Bronchial epithelial cell (primary cell): ENCODE measurements at regions not wholly inside any gene's neighbourhood (a gene's known extent, or its start where the extent isn't known, plus 50 kb on each side); places are given as distances from the start of the nearest gene placed in this dataset.
"Not testable (repeated sequence)": the region's sequence is repeated elsewhere in the genome, so short reads cannot be mapped to it uniquely, and the experiment has no call there.

Source experiments
- DNase-seq: peaks from one replicate; pipeline ENCODE4 v3.0.0-alpha.2; 2010; ENCODE audit warnings: low read depth
- FAIRE-seq: peaks from 2 replicates; lab custom pipeline; 2011; peaks lifted over from hg19 to GRCh38; lab: Jason Lieb, UNC
- H3K27me3 ChIP-seq: 2 replicates; pipeline ENCODE4 v1.5.1; 2011; ENCODE audit warnings: low read length; ENCODE audit not compliant: control insufficient read depth, insufficient read depth
- H3K36me3 ChIP-seq: 2 replicates; pipeline ENCODE4 v1.5.1; 2011; ENCODE audit warnings: low read length; ENCODE audit not compliant: control insufficient read depth, insufficient read depth
- H3K4me3 ChIP-seq: 2 replicates; pipeline ENCODE4 v1.5.1; 2011; ENCODE audit warnings: mild to moderate bottlenecking, low read depth, low read length, control low read depth
- CTCF ChIP-seq: IDR thresholded peaks from 2 replicates; pipeline ENCODE4 v1.5.1; 2011; ENCODE audit warnings: mild to moderate bottlenecking, moderate library complexity, low read length, control low read depth, inconsistent platforms; ENCODE audit not compliant: insufficient read depth, severe bottlenecking

GRCh38 chr2:195560209-195560895, 96.7 kb upstream of the SLC39A10 start:
- no peaks in the 10 kb centered on the region for H3K27me3 ChIP-seq
- H3K4me3 ChIP-seq = no peak overlapping the region
- H3K36me3 ChIP-seq = no peaks in the 10 kb centered on the region
- DNase-seq = no peak
- FAIRE-seq = no peak
- TF ChIP-seq CTCF = no peak

GRCh38 chr2:195559431-195559914, 97.6 kb upstream of the SLC39A10 start:
- TF ChIP-seq CTCF = no peak
- no peak overlapping the region for H3K4me3 ChIP-seq
- H3K36me3 ChIP-seq = no peaks in the 10 kb centered on the region
- DNase-seq = peak; percentile 64
- FAIRE-seq = no peak
- H3K27me3 ChIP-seq = no peaks in the 10 kb centered on the region

- TF ChIP-seq CTCF = no peak
- Histone ChIP-seq H3K4me3 (no peak overlapping the region), H3K27me3 (no peaks in the 10 kb centered on the region), H3K36me3 (no peaks in the 10 kb centered on the region)
- no peak for FAIRE-seq
- DNase-seq = no peak
Measured at GRCh38 chr2:195555971-195556370, 101.1 kb upstream of the SLC39A10 start.

- TF ChIP-seq CTCF = no peak
- FAIRE-seq (no peak), DNase-seq (no peak)
- Histone ChIP-seq H3K36me3 (no peaks in the 10 kb centered on the region), H3K4me3 (no peak overlapping the region), H3K27me3 (no peaks in the 10 kb centered on the region)
Measured at GRCh38 chr2:195552581-195552980, 104.4 kb upstream of the SLC39A10 start.

- no peaks in the 10 kb centered on the region for H3K36me3 ChIP-seq
Measured at GRCh38 chr2:195548198-195548940, 108.7 kb upstream of the SLC39A10 start.

GRCh38 chr2:195547268-195547840, 109.7 kb upstream of the SLC39A10 start:
- not testable (repeated sequence) for H3K4me3 ChIP-seq, H3K27me3 ChIP-seq, DNase-seq, FAIRE-seq, H3K36me3 ChIP-seq

More at GRCh38 chr2:195548198-195548940, 108.7 kb upstream of the SLC39A10 start:
- DNase-seq (no peak), FAIRE-seq (no peak)
- no peak overlapping the region for H3K4me3 ChIP-seq
- TF ChIP-seq CTCF = no peak
- no peaks in the 10 kb centered on the region for H3K27me3 ChIP-seq
